HTR-8/SVneo (cell line): ENCODE measurements at regions not wholly inside any gene's neighbourhood (a gene's known extent, or its start where the extent isn't known, plus 50 kb on each side); places are given as distances from the start of the nearest gene placed in this dataset.
A peak's percentile ranks its signal among the peaks of the same experiment; 100 is the strongest.
"Not testable (repeated sequence)": the region's sequence is repeated elsewhere in the genome, so short reads cannot be mapped to it uniquely, and the experiment has no call there.

Source experiments
- DNase-seq: peaks from one replicate; pipeline ENCODE4 v3.0.0; 2011; ENCODE audit warnings: low spot score, mixed read lengths; ENCODE audit not compliant: insufficient read length
- FAIRE-seq: peaks from 2 replicates; lab custom pipeline; 2011; peaks lifted over from hg19 to GRCh38; lab: Jason Lieb, UNC

- DNase-seq (peak; percentile 22), FAIRE-seq (no peak)
These were observed 781.4 kb upstream of the TMEM132C start for GRCh38 chr12:127485528-127485927.

- peak; percentile 16 for FAIRE-seq
These were observed 779.9 kb upstream of the TMEM132C start for GRCh38 chr12:127487031-127487430.

GRCh38 chr12:127489061-127489460 is 777.9 kb upstream of the TMEM132C start:
- no peak for FAIRE-seq
- DNase-seq: no peak

More at GRCh38 chr12:127487031-127487430, 779.9 kb upstream of the TMEM132C start:
- no peak for DNase-seq

GRCh38 chr12:127494961-127495915 is 771.7 kb upstream of the TMEM132C start:
- DNase-seq (no peak), FAIRE-seq (no peak)

- DNase-seq: no peak
- FAIRE-seq: no peak
These were observed 770.7 kb upstream of the TMEM132C start for GRCh38 chr12:127496255-127496654.

- DNase-seq (no peak), FAIRE-seq (no peak)
These were observed 766.4 kb upstream of the TMEM132C start for GRCh38 chr12:127500512-127501035.

GRCh38 chr12:127501916-127502315 is 765.1 kb upstream of the TMEM132C start:
- FAIRE-seq (no peak), DNase-seq (no peak)

GRCh38 chr12:127503246-127503645 is 763.7 kb upstream of the TMEM132C start:
- FAIRE-seq: no peak
- no peak for DNase-seq

- DNase-seq, FAIRE-seq: not testable (repeated sequence)
These were observed 763.0 kb upstream of the TMEM132C start for GRCh38 chr12:127503996-127504395.

- FAIRE-seq (no peak), DNase-seq (no peak)
These were observed 762.1 kb upstream of the TMEM132C start for GRCh38 chr12:127504874-127505273.

- DNase-seq: no peak
These were observed 759.6 kb upstream of the TMEM132C start for GRCh38 chr12:127507341-127507740.

GRCh38 chr12:127509066-127509778 is 757.7 kb upstream of the TMEM132C start:
- DNase-seq (no peak), FAIRE-seq (no peak)

More at GRCh38 chr12:127507341-127507740, 759.6 kb upstream of the TMEM132C start:
- no peak for FAIRE-seq

- DNase-seq (no peak), FAIRE-seq (no peak)
These were observed 751.0 kb upstream of the TMEM132C start for GRCh38 chr12:127515941-127516340.

GRCh38 chr12:127516467-127516866 is 750.5 kb upstream of the TMEM132C start:
- FAIRE-seq (no peak), DNase-seq (no peak)

GRCh38 chr12:127519779-127520178 is 747.2 kb upstream of the TMEM132C start:
- FAIRE-seq (no peak), DNase-seq (no peak)

GRCh38 chr12:127526925-127527324 is 740.0 kb upstream of the TMEM132C start:
- no peak for FAIRE-seq

GRCh38 chr12:127528551-127528950 is 738.4 kb upstream of the TMEM132C start:
- DNase-seq: no peak
- no peak for FAIRE-seq

More at GRCh38 chr12:127526925-127527324, 740.0 kb upstream of the TMEM132C start:
- no peak for DNase-seq

- FAIRE-seq (no peak), DNase-seq (no peak)
These were observed 735.4 kb upstream of the TMEM132C start for GRCh38 chr12:127531542-127531941.

- FAIRE-seq (no peak), DNase-seq (no peak)
These were observed 733.6 kb upstream of the TMEM132C start for GRCh38 chr12:127533353-127533752.

- DNase-seq: no peak
- FAIRE-seq: no peak
These were observed 730.0 kb upstream of the TMEM132C start for GRCh38 chr12:127536833-127537428.
